ENCODE measurements at regions not wholly inside any gene's neighbourhood (a gene's known extent, or its start where the extent isn't known, plus 50 kb on each side); places are given as distances from the start of the nearest gene placed in this dataset.

DNA sequence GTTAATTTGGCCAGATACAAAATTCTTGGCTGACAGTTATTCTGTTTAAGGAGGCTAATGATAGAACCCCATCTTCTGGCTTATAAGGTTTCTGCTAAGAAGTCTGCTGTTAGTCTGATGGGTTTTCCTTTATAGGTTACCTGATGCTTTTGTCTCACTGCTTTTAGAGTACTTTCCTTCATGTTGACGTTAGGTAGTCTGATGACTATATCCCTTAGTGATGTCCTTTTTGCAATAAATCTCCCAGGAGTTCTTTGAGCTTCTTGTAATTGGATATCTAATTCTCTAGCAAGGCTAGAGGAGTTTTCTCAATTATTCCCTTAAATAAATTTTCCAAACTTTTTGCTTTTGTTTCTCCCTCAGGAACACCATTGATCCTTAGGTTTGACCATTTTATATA is 114.1 kb upstream of the CDIN1 start:
- ATAC-seq (no peak), FAIRE-seq (no peak), DNase-seq (ENCODE audit: low spot score) (no peak)
- Histone ChIP-seq H3K4me2 (ENCODE audit: low read depth, low read length) (no peak overlapping the region), H3K36me3 (replicated peaks in 1 of 2; ENCODE audit: control insufficient read depth in 1 of 2, insufficient read depth in 2 of 2, low read length in 2 of 2) (no peaks in the 10 kb centered on the region), H3K4me1 (ENCODE audit: insufficient read depth, low read length) (no peaks in the 10 kb centered on the region), H4K20me1 (ENCODE audit: insufficient read depth, low read length) (no peaks in the 10 kb centered on the region), H3K9ac (ENCODE audit: insufficient read depth, low read depth, low read length) (no peak overlapping the region), H3K4me3 (replicated peaks in 1 of 3; ENCODE audit: insufficient read depth in 1 of 3, low read depth in 2 of 3, low read length in 3 of 3) (no peak overlapping the region), H3K9me3 (ENCODE audit: low read length) (no peaks in the 10 kb centered on the region), H3K79me2 (ENCODE audit: insufficient read depth, low read length) (no peaks in the 10 kb centered on the region), H2AFZ (ENCODE audit: low read length) (no peak overlapping the region), H3K27ac (ENCODE audit: extremely low read length, insufficient read depth, low read length) (no peak overlapping the region), H3K27me3 (ENCODE audit: control insufficient read depth in 1 of 2, insufficient read depth in 2 of 2, low read length in 2 of 2) (no peaks in the 10 kb centered on the region)
- in situ Hi-C loops (cut with HindIII; ENCODE audit: extremely low pct_ligation_motif_present, low pct_unique_long_range_greater_than_20kb) (no loop called here), intact Hi-C loops (cut with micrococcal nuclease; ENCODE audit: unreplicated experiment) (no loop called here)
- ChIA-PET CTCF (ENCODE audit: low intra/inter-chr PET ratio, low total read pairs) (no interaction called here), POLR2A (no interaction called here)
- 0% methylated on average over 1 of the region's 1 CpG for WGBS (ENCODE audit: low lambda C conversion rate)
- TF ChIP-seq ZNF749 (CRISPR knock-in tag; IDR thresholded peaks at IDR 0.05; ENCODE audit: borderline replicate concordance) (no peak), ZNF34 (CRISPR knock-in tag; IDR thresholded peaks at IDR 0.05; ENCODE audit: borderline replicate concordance) (no peak), ZNF710 (CRISPR knock-in tag; IDR thresholded peaks at IDR 0.05; ENCODE audit: borderline replicate concordance) (no peak), TAF15 (IDR thresholded peaks at IDR 0.05; ENCODE audit: low read depth, low read length, poor library complexity, severe bottlenecking) (no peak)
- BruUV-seq (replicated peaks) = no TSS peak

DNA sequence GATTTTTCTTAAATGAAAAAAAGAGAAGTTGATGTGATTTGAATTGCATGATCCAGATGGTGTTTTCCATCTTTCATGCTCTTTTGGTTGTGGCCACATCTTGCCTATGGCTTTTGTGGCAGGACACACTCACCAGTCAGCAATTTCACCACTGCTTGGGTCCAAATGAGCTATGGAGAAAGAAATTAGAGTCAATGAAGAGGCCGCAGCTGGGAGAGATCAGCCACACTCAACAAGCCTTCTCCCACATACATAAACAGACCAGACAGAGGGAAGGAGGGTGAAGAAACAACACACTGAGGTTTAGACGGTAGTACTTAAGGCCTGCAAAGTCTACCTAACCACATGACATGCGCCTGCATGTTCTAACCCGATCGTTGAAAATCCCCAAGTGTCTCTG is 110.7 kb upstream of the CDIN1 start:
- no peaks in the 10 kb centered on the region; a peak in 1 of 5 replicates for H3K27me3 ChIP-seq (ENCODE audit: control insufficient read depth in 1 of 2, insufficient read depth in 2 of 2, low read length in 2 of 2)
- in situ Hi-C loops (cut with HindIII; ENCODE audit: extremely low pct_ligation_motif_present, low pct_unique_long_range_greater_than_20kb) = no loop called here
- no peak overlapping the region for H3K4me3 ChIP-seq (replicated peaks in 1 of 3; ENCODE audit: insufficient read depth in 1 of 3, low read depth in 2 of 3, low read length in 3 of 3)
- TF ChIP-seq ZNF224 (CRISPR knock-in tag; IDR thresholded peaks at IDR 0.05) = no peak
- H3K4me2 ChIP-seq (ENCODE audit: low read depth, low read length) = no peak overlapping the region
- no peak for DNase-seq (ENCODE audit: low spot score)
- intact Hi-C loops (cut with micrococcal nuclease; ENCODE audit: unreplicated experiment) = no loop called here
- H3K9ac ChIP-seq (ENCODE audit: insufficient read depth, low read depth, low read length) = no peak overlapping the region
- no peaks in the 10 kb centered on the region for H3K36me3 ChIP-seq (replicated peaks in 1 of 2; ENCODE audit: control insufficient read depth in 1 of 2, insufficient read depth in 2 of 2, low read length in 2 of 2)
- H4K20me1 ChIP-seq (ENCODE audit: insufficient read depth, low read length) = no peaks in the 10 kb centered on the region
- no peak for ATAC-seq
- WGBS (ENCODE audit: low lambda C conversion rate) = 57% methylated on average over 5 of the region's 5 CpGs
- ChIA-PET POLR2A (no interaction called here), CTCF (ENCODE audit: low intra/inter-chr PET ratio, low total read pairs) (no interaction called here)
- H3K79me2 ChIP-seq (ENCODE audit: insufficient read depth, low read length) = no peaks in the 10 kb centered on the region
- no TSS peak for BruUV-seq (replicated peaks)
- no peak overlapping the region for H3K27ac ChIP-seq (ENCODE audit: extremely low read length, insufficient read depth, low read length)
- no peaks in the 10 kb centered on the region for H3K9me3 ChIP-seq (ENCODE audit: low read length)
- no peak overlapping the region for H2AFZ ChIP-seq (ENCODE audit: low read length)
- H3K4me1 ChIP-seq (ENCODE audit: insufficient read depth, low read length) = no peaks in the 10 kb centered on the region
- no peak for FAIRE-seq

All from HepG2 (cell line).